Vagina (tissue), 2 donors: ENCODE measurements at regions not wholly inside any gene's neighbourhood (a gene's known extent, or its start where the extent isn't known, plus 50 kb on each side); places are given as distances from the start of the nearest gene placed in this dataset.

Experiments
- DNase-seq, 2 donors: peaks; one replicate each; pipeline ENCODE4 v3.0.0-alpha.2; 2017; ENCODE audit errors: extremely low spot score in 2 of 2
- H3K27ac ChIP-seq: fragments of 200-600 bp; sonication (generic); one replicate; pipeline ENCODE4 v1.5.1; 2019
- H3K27me3 ChIP-seq: fragments of 200-600 bp; sonication (generic); one replicate; pipeline ENCODE4 v1.5.1; 2019
- H3K36me3 ChIP-seq, 2 donors: fragments of 200-600 bp; sonication (generic); one replicate each; pipeline ENCODE4 v1.5.1; 2017 to 2019
- H3K4me1 ChIP-seq: fragments of 200-600 bp; sonication (generic); one replicate; pipeline ENCODE4 v1.5.1; 2019
- H3K4me3 ChIP-seq, 2 donors: fragments of 200-600 bp; sonication (generic); 1 replicate in 1 of 2; 2 replicates in 1 of 2; pipeline ENCODE4 v1.5.1; 2016 to 2019
- H3K9me3 ChIP-seq: fragments of 200-600 bp; sonication (generic); one replicate; pipeline ENCODE4 v1.5.1; 2019
- POLR2A ChIP-seq, 2 donors: fragments of 450-650 bp; IDR thresholded peaks; one replicate each; pipeline ENCODE4 v1.6.1; 2017; ENCODE audit warnings: antibody characterized with exemption in 2 of 2, mild to moderate bottlenecking in 2 of 2, moderate library complexity in 2 of 2
- POLR2AphosphoS5 ChIP-seq, 2 donors: sonication (generic); formaldehyde crosslinking; IDR thresholded peaks; one replicate each; pipeline ENCODE4 v1.9.0; 2017; ENCODE audit warnings: antibody characterized with exemption in 2 of 2, mild to moderate bottlenecking in 2 of 2, low read depth in 1 of 2; ENCODE audit not compliant: insufficient read depth in 1 of 2
- intact Hi-C: fragments of 100-400 bp; cut with DNase I; formaldehyde crosslinking; loops from one replicate; pipeline ENCODE4 v1.15.1; 2023
- TF ChIP-seq, protein P1 (sequence below), 3 experiments: fragments of 450-650 bp in 2 of 3; fragments of 200-600 bp in 1 of 3; sonication (generic) in 1 of 3; IDR thresholded peaks; one replicate each; pipeline ENCODE4 v1.5.1; 2017 to 2019; ENCODE audit warnings: antibody characterized with exemption in 3 of 3, mild to moderate bottlenecking in 2 of 3, moderate library complexity in 2 of 3

- no peaks in the 10 kb centered on the region for H3K4me1 ChIP-seq
- H3K4me3 ChIP-seq: no peak overlapping the region
- no peak overlapping the region for H3K27ac ChIP-seq
- intact Hi-C loops: no loop called here
- H3K9me3 ChIP-seq: no peaks in the 10 kb centered on the region
- no peak for TF ChIP-seq POLR2A (IDR thresholded peaks at IDR 0.05)
- H3K27me3 ChIP-seq: no peaks in the 10 kb centered on the region
- no peak for DNase-seq
- no peaks in the 10 kb centered on the region for H3K36me3 ChIP-seq
Observed at GRCh38 chr7:91644256-91644655, 236.2 kb downstream of the MTERF1 start.

- H3K4me1 ChIP-seq: no peaks in the 10 kb centered on the region
- H3K27ac ChIP-seq: no peak overlapping the region
- no peaks in the 10 kb centered on the region for H3K27me3 ChIP-seq
- H3K9me3 ChIP-seq: no peaks in the 10 kb centered on the region
- no peak for DNase-seq
- intact Hi-C loops: no loop called here
- H3K4me3 ChIP-seq: no peak overlapping the region
- no peak for TF ChIP-seq POLR2AphosphoS5 (IDR thresholded peaks at IDR 0.05; ENCODE audit: insufficient read depth in 1 of 2, low read depth in 1 of 2)
- H3K36me3 ChIP-seq: no peaks in the 10 kb centered on the region
Observed at GRCh38 chr7:91645542-91645941, 235.0 kb downstream of the MTERF1 start.

GRCh38 chr7:91651986-91652385 lies 228.5 kb downstream of the MTERF1 start:
- intact Hi-C loops: no loop called here
- no peak overlapping the region for H3K27ac ChIP-seq
- H3K9me3 ChIP-seq: no peaks in the 10 kb centered on the region
- TF ChIP-seq POLR2AphosphoS5 (IDR thresholded peaks at IDR 0.05; ENCODE audit: insufficient read depth in 1 of 2, low read depth in 1 of 2) (no peak), POLR2A (IDR thresholded peaks at IDR 0.05) (no peak)
- TF ChIP-seq, protein P1, sequence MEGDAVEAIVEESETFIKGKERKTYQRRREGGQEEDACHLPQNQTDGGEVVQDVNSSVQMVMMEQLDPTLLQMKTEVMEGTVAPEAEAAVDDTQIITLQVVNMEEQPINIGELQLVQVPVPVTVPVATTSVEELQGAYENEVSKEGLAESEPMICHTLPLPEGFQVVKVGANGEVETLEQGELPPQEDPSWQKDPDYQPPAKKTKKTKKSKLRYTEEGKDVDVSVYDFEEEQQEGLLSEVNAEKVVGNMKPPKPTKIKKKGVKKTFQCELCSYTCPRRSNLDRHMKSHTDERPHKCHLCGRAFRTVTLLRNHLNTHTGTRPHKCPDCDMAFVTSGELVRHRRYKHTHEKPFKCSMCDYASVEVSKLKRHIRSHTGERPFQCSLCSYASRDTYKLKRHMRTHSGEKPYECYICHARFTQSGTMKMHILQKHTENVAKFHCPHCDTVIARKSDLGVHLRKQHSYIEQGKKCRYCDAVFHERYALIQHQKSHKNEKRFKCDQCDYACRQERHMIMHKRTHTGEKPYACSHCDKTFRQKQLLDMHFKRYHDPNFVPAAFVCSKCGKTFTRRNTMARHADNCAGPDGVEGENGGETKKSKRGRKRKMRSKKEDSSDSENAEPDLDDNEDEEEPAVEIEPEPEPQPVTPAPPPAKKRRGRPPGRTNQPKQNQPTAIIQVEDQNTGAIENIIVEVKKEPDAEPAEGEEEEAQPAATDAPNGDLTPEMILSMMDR (IDR thresholded peaks at IDR 0.05): no peak
- H3K36me3 ChIP-seq: no peaks in the 10 kb centered on the region
- no peak overlapping the region for H3K4me3 ChIP-seq
- DNase-seq: no peak
- peaks cover 7% of the 10 kb centered on the region for H3K4me1 ChIP-seq
- H3K27me3 ChIP-seq: no peaks in the 10 kb centered on the region

DNA sequence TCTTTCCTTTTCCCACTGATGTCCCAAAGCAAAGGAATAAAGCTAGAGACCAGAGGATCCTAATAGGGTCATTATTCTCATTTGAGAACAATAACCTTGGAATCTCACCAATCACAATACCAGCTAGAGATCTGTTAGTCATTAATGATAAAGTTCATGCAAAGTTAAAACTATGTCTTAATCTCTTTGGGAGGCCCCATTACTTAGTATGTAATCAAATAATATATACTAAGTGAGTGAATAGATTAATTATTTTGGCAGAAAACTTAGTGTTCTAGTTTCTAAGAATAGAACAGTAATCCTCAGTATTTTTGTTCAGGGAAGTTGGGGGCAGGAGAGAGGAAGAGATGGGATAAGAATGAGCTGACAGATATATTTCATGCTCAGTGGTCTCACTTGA lies 227.2 kb downstream of the MTERF1 start:
- Histone ChIP-seq H3K4me3 (no peak overlapping the region), H3K27me3 (no peaks in the 10 kb centered on the region), H3K4me1 (peaks cover 7% of the 10 kb centered on the region), H3K27ac (no peak overlapping the region), H3K9me3 (no peaks in the 10 kb centered on the region), H3K36me3 (no peaks in the 10 kb centered on the region)
- intact Hi-C loops: no loop called here
- TF ChIP-seq POLR2AphosphoS5 (IDR thresholded peaks at IDR 0.05; ENCODE audit: insufficient read depth in 1 of 2, low read depth in 1 of 2): no peak
- no peak for TF ChIP-seq POLR2A (IDR thresholded peaks at IDR 0.05)
- no peak for DNase-seq

DNA sequence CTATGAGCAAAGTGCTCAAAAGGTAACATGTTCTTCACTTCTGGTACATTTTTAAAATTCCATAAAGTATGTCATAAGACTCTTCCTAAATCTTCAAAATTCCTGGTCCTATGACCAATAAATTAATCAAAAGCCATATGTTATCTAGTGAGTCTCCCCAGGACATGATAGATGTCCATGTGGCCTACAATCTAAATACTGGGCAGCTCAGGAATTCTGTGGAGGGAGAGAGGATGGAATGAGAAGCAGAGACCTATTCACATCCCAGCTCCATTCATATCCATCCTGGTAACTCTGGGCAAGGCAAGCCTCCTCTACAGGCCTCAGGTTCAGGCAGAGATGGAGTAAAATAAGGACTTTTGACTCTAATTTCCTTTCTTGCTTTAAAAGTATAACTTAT lies 224.8 kb downstream of the MTERF1 start:
- intact Hi-C loops: no loop called here
- TF ChIP-seq, protein P1 (IDR thresholded peaks at IDR 0.05): no peak
- no peak for TF ChIP-seq POLR2A (IDR thresholded peaks at IDR 0.05)
- TF ChIP-seq POLR2AphosphoS5 (IDR thresholded peaks at IDR 0.05; ENCODE audit: insufficient read depth in 1 of 2, low read depth in 1 of 2): no peak
- H3K4me3 ChIP-seq: no peak overlapping the region
- H3K36me3 ChIP-seq: no peaks in the 10 kb centered on the region
- H3K27me3 ChIP-seq: no peaks in the 10 kb centered on the region
- no peak overlapping the region for H3K27ac ChIP-seq
- no peak for DNase-seq
- no peaks in the 10 kb centered on the region for H3K9me3 ChIP-seq
- peaks cover 7% of the 10 kb centered on the region for H3K4me1 ChIP-seq

- TF ChIP-seq, protein P1 (IDR thresholded peaks at IDR 0.05): no peak
- no peak for TF ChIP-seq POLR2AphosphoS5 (IDR thresholded peaks at IDR 0.05; ENCODE audit: insufficient read depth in 1 of 2, low read depth in 1 of 2)
- no peak for TF ChIP-seq POLR2A (IDR thresholded peaks at IDR 0.05)
- Histone ChIP-seq H3K4me3 (no peak overlapping the region), H3K9me3 (no peaks in the 10 kb centered on the region), H3K4me1 (peaks cover 7% of the 10 kb centered on the region), H3K27me3 (no peaks in the 10 kb centered on the region), H3K36me3 (no peaks in the 10 kb centered on the region), H3K27ac (peak overlapping the region; percentile 7)
- intact Hi-C loops: no loop called here
- DNase-seq: no peak
Observed at GRCh38 chr7:91656541-91657482, 223.7 kb downstream of the MTERF1 start.
